ENCODE measurements at regions not wholly inside any gene's neighbourhood (a gene's known extent, or its start where the extent isn't known, plus 50 kb on each side); places are given as distances from the start of the nearest gene placed in this dataset.

- TF ChIP-seq, protein P1, sequence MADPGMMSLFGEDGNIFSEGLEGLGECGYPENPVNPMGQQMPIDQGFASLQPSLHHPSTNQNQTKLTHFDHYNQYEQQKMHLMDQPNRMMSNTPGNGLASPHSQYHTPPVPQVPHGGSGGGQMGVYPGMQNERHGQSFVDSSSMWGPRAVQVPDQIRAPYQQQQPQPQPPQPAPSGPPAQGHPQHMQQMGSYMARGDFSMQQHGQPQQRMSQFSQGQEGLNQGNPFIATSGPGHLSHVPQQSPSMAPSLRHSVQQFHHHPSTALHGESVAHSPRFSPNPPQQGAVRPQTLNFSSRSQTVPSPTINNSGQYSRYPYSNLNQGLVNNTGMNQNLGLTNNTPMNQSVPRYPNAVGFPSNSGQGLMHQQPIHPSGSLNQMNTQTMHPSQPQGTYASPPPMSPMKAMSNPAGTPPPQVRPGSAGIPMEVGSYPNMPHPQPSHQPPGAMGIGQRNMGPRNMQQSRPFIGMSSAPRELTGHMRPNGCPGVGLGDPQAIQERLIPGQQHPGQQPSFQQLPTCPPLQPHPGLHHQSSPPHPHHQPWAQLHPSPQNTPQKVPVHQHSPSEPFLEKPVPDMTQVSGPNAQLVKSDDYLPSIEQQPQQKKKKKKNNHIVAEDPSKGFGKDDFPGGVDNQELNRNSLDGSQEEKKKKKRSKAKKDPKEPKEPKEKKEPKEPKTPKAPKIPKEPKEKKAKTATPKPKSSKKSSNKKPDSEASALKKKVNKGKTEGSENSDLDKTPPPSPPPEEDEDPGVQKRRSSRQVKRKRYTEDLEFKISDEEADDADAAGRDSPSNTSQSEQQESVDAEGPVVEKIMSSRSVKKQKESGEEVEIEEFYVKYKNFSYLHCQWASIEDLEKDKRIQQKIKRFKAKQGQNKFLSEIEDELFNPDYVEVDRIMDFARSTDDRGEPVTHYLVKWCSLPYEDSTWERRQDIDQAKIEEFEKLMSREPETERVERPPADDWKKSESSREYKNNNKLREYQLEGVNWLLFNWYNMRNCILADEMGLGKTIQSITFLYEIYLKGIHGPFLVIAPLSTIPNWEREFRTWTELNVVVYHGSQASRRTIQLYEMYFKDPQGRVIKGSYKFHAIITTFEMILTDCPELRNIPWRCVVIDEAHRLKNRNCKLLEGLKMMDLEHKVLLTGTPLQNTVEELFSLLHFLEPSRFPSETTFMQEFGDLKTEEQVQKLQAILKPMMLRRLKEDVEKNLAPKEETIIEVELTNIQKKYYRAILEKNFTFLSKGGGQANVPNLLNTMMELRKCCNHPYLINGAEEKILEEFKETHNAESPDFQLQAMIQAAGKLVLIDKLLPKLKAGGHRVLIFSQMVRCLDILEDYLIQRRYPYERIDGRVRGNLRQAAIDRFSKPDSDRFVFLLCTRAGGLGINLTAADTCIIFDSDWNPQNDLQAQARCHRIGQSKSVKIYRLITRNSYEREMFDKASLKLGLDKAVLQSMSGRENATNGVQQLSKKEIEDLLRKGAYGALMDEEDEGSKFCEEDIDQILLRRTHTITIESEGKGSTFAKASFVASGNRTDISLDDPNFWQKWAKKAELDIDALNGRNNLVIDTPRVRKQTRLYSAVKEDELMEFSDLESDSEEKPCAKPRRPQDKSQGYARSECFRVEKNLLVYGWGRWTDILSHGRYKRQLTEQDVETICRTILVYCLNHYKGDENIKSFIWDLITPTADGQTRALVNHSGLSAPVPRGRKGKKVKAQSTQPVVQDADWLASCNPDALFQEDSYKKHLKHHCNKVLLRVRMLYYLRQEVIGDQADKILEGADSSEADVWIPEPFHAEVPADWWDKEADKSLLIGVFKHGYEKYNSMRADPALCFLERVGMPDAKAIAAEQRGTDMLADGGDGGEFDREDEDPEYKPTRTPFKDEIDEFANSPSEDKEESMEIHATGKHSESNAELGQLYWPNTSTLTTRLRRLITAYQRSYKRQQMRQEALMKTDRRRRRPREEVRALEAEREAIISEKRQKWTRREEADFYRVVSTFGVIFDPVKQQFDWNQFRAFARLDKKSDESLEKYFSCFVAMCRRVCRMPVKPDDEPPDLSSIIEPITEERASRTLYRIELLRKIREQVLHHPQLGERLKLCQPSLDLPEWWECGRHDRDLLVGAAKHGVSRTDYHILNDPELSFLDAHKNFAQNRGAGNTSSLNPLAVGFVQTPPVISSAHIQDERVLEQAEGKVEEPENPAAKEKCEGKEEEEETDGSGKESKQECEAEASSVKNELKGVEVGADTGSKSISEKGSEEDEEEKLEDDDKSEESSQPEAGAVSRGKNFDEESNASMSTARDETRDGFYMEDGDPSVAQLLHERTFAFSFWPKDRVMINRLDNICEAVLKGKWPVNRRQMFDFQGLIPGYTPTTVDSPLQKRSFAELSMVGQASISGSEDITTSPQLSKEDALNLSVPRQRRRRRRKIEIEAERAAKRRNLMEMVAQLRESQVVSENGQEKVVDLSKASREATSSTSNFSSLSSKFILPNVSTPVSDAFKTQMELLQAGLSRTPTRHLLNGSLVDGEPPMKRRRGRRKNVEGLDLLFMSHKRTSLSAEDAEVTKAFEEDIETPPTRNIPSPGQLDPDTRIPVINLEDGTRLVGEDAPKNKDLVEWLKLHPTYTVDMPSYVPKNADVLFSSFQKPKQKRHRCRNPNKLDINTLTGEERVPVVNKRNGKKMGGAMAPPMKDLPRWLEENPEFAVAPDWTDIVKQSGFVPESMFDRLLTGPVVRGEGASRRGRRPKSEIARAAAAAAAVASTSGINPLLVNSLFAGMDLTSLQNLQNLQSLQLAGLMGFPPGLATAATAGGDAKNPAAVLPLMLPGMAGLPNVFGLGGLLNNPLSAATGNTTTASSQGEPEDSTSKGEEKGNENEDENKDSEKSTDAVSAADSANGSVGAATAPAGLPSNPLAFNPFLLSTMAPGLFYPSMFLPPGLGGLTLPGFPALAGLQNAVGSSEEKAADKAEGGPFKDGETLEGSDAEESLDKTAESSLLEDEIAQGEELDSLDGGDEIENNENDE (IDR thresholded peaks at IDR 0.05; ENCODE audit: insufficient replicate concordance, low read length): no peak
Observed at GRCh38 chr7:19413443-19413965, 268.3 kb upstream of the FERD3L start (continued).

All from H1 (cell line).